ENCODE measurements at regions not wholly inside any gene's neighbourhood (a gene's known extent, or its start where the extent isn't known, plus 50 kb on each side); places are given as distances from the start of the nearest gene placed in this dataset.
"Not testable (repeated sequence)": the region's sequence is repeated elsewhere in the genome, so short reads cannot be mapped to it uniquely, and the experiment has no call there.

DNA sequence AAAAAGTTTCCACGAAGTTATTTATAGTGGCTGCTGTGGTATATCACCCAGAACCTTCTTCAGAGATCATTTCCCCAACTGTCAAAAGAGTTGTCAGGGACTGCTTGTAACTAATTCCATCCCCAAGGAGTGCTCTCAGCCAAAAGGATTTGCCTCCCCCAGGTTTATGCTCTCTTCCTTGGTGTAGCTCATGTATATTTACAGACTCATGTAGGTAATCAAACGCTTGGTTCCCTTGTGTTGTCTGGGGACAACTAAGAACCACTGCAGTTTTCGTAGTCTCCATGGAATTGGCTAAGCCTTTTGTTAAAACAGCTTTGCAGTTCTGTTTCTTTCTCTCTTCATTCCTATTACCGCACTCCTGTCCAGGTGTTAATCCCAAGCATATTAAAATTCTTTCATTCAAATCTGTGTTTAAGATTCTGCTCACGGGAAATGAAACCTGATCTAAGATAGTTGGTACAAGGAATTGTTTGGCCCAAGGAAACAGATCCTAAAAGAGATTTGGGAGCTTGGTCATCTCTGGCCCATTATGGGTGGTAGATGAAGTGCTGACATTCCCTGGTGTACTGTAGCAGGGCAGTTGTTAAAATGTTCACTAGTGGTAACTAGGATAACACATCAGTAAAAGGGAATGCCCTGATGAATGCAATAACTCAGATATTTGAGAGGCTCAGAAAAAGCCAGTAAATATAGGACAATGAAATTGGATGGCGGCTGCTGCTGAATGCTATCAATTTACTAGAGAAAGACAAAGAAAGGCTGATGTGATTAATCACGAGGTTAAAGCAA lies 361.3 kb upstream of the GBE1 start:
- no peaks in the 10 kb centered on the region for H3K27me3 ChIP-seq
- DNase-seq, result no peak
- H3K9me3 ChIP-seq, result no peaks in the 10 kb centered on the region
- H3K36me3 ChIP-seq, result no peaks in the 10 kb centered on the region
- no peak overlapping the region for H3K27ac ChIP-seq
- H3K4me3 ChIP-seq, result no peak overlapping the region
- H3K4me1 ChIP-seq, result no peaks in the 10 kb centered on the region
- TF ChIP-seq POLR2A (IDR thresholded peaks at IDR 0.05), result no peak
- TF ChIP-seq, protein P1, sequence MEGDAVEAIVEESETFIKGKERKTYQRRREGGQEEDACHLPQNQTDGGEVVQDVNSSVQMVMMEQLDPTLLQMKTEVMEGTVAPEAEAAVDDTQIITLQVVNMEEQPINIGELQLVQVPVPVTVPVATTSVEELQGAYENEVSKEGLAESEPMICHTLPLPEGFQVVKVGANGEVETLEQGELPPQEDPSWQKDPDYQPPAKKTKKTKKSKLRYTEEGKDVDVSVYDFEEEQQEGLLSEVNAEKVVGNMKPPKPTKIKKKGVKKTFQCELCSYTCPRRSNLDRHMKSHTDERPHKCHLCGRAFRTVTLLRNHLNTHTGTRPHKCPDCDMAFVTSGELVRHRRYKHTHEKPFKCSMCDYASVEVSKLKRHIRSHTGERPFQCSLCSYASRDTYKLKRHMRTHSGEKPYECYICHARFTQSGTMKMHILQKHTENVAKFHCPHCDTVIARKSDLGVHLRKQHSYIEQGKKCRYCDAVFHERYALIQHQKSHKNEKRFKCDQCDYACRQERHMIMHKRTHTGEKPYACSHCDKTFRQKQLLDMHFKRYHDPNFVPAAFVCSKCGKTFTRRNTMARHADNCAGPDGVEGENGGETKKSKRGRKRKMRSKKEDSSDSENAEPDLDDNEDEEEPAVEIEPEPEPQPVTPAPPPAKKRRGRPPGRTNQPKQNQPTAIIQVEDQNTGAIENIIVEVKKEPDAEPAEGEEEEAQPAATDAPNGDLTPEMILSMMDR (IDR thresholded peaks at IDR 0.05), result no peak

DNA sequence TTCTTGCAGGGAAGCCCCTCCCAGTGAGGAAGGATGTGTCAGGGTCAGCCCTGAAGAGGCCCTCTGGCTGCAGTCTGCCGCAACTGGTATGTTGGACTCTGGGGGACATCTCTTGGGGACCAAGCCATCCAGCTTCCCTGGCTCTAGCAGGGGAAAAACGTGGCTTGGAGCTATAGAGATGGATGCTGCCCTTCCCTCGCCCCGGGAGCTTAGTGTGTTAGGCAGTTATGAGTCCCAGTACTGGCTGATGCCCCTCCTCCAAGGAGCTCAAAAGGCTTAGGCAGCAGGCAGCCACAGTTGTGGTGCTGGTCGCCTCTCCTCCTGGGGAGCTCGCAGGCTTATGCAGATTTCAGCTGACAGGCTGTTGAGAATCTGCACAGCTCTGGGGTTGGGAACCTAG lies 353.1 kb upstream of the GBE1 start:
- no peak for DNase-seq
- no peaks in the 10 kb centered on the region for H3K36me3 ChIP-seq

DNA sequence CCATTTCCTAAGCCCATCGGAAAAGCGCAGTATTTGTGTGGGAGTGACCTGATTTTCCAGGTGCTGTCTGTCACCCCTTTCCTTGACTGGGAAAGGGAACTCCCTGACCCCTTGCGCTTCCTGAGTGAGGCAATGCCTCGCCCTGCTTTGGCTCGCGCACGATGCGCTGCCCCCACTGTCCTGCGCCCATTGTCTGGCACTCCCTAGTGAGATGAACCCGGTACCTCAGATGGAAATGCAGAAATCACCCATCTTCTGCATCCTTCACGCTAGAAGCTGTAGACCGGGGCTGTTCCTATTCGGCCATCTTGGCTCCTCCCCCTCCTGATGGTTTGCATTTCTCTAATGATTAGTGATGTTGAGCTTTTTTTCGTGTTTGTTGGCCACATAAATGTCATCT lies 349.3 kb upstream of the GBE1 start:
- not testable (repeated sequence) for H3K36me3 ChIP-seq, H3K9me3 ChIP-seq, H3K4me3 ChIP-seq, H3K27me3 ChIP-seq, H3K4me1 ChIP-seq, H3K27ac ChIP-seq, DNase-seq

More for the DNA sequence above, 353.1 kb upstream of the GBE1 start:
- Histone ChIP-seq H3K4me3 (no peak overlapping the region), H3K4me1 (no peaks in the 10 kb centered on the region), H3K9me3 (no peaks in the 10 kb centered on the region), H3K27ac (no peak overlapping the region), H3K27me3 (no peaks in the 10 kb centered on the region)
- no peak for TF ChIP-seq POLR2A (IDR thresholded peaks at IDR 0.05)
- TF ChIP-seq, protein P1 (IDR thresholded peaks at IDR 0.05), result no peak

DNA sequence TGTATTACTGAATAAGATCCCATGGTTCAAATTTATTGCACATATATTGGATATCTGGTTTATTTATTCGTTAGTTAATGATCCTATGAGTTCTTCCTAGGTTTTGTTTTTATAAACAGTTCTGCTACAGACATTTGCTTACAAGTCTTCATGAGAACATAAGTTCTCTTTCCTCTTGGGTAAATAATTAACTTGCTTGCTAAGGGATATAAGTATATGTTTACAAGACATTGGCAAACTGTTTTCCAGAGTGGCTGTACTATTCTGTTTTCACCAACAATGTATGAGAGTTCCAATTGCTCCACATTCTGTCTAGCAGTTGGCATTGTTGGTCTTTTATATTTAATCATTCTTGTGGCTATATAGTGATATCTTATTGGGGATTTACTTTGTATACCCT lies 341.8 kb upstream of the GBE1 start:
- H3K27ac ChIP-seq, result no peak overlapping the region
- no peaks in the 10 kb centered on the region for H3K36me3 ChIP-seq
- TF ChIP-seq, protein P1 (IDR thresholded peaks at IDR 0.05), result no peak
- no peak for TF ChIP-seq POLR2A (IDR thresholded peaks at IDR 0.05)
- no peaks in the 10 kb centered on the region for H3K9me3 ChIP-seq
- no peaks in the 10 kb centered on the region for H3K27me3 ChIP-seq
- H3K4me3 ChIP-seq, result no peak overlapping the region
- H3K4me1 ChIP-seq, result no peaks in the 10 kb centered on the region
- no peak for DNase-seq

DNA sequence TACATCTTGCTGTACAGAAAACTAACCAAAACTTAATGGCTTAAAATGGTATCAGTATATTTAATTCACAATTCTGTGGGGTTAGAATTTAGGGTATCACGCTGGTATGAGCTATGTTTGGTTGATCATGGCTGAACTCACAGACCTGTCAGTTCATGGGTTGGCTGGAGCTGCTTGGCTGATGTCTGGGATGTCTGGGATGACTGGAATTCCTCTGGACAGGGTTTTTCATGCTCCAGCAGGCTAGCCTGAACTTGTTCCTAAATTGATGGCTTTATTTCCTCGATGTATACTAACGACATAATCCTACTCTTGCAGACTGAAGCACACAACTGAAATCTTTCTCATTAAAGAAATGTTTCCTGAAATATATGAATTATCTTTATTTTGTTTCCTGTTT lies 338.9 kb upstream of the GBE1 start:
- no peaks in the 10 kb centered on the region for H3K27me3 ChIP-seq
- H3K9me3 ChIP-seq, result no peaks in the 10 kb centered on the region
- TF ChIP-seq, protein P1 (IDR thresholded peaks at IDR 0.05), result no peak
- TF ChIP-seq POLR2A (IDR thresholded peaks at IDR 0.05), result no peak
- no peak overlapping the region for H3K4me3 ChIP-seq
- no peaks in the 10 kb centered on the region for H3K36me3 ChIP-seq
- H3K4me1 ChIP-seq, result no peaks in the 10 kb centered on the region
- DNase-seq, result no peak
- H3K27ac ChIP-seq, result no peak overlapping the region

DNA sequence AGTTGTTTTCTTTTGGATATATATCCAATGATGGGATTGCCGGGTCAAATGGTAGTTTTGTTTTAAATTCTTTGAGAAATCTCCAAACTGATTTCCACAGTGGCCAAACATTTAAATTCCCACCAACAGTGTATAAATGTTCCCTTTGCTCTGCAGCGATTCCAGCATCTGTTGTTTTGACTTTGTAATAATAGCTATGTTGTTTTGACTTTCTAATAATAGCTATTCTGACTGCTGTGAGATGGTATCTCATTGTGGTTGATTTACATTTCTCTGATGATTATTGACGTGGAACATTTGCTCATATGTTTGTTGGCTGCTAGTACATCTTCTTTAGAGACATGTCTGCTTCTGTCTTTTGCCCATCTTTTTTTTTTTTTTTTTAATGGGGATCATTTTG lies 332.2 kb upstream of the GBE1 start:
- Histone ChIP-seq H3K4me1 (no peaks in the 10 kb centered on the region), H3K9me3 (no peaks in the 10 kb centered on the region), H3K36me3 (no peaks in the 10 kb centered on the region), H3K27ac (no peak overlapping the region), H3K4me3 (no peak overlapping the region), H3K27me3 (no peaks in the 10 kb centered on the region)
- no peak for TF ChIP-seq POLR2A (IDR thresholded peaks at IDR 0.05)
- TF ChIP-seq, protein P1 (IDR thresholded peaks at IDR 0.05), result no peak
- no peak for DNase-seq

All from Peyer's patch (tissue), 4 donors.